ENCODE measurements at regions not wholly inside any gene's neighbourhood (a gene's known extent, or its start where the extent isn't known, plus 50 kb on each side); places are given as distances from the start of the nearest gene placed in this dataset.
A peak's percentile ranks its signal among the peaks of the same experiment; 100 is the strongest.

GRCh38 chr5:56581426-56581825 lies 233.9 kb upstream of the MAP3K1 start:
- no peaks in the 10 kb centered on the region for H3K36me3 ChIP-seq
- no peaks in the 10 kb centered on the region for H3K27me3 ChIP-seq (replicated peaks)
- no peak overlapping the region for H3K27ac ChIP-seq
- no peaks in the 10 kb centered on the region for H3K9me3 ChIP-seq (replicated peaks)
- no peak overlapping the region for H3K4me3 ChIP-seq
- no peak for DNase-seq (ENCODE audit: low read depth in 1 of 2, low spot score in 2 of 2)
- H3K4me1 ChIP-seq (replicated peaks) = no peaks in the 10 kb centered on the region

- H3K4me1 ChIP-seq (replicated peaks) = no peaks in the 10 kb centered on the region
- H3K27ac ChIP-seq = no peak overlapping the region
- H3K4me3 ChIP-seq = no peak overlapping the region
- H3K36me3 ChIP-seq = no peaks in the 10 kb centered on the region
- no peaks in the 10 kb centered on the region for H3K9me3 ChIP-seq (replicated peaks)
- no peaks in the 10 kb centered on the region for H3K27me3 ChIP-seq (replicated peaks)
- DNase-seq (ENCODE audit: low read depth in 1 of 2, low spot score in 2 of 2) = no peak
These were observed 234.5 kb upstream of the MAP3K1 start for GRCh38 chr5:56580864-56581263.

- DNase-seq (ENCODE audit: low read depth in 1 of 2, low spot score in 2 of 2) = no peak
- Histone ChIP-seq H3K27ac (no peak overlapping the region), H3K27me3 (replicated peaks) (no peaks in the 10 kb centered on the region), H3K36me3 (no peaks in the 10 kb centered on the region), H3K9me3 (replicated peaks) (no peaks in the 10 kb centered on the region), H3K4me1 (replicated peaks) (no peaks in the 10 kb centered on the region), H3K4me3 (no peak overlapping the region)
These were observed 239.5 kb upstream of the MAP3K1 start for GRCh38 chr5:56575821-56576220.

DNA sequence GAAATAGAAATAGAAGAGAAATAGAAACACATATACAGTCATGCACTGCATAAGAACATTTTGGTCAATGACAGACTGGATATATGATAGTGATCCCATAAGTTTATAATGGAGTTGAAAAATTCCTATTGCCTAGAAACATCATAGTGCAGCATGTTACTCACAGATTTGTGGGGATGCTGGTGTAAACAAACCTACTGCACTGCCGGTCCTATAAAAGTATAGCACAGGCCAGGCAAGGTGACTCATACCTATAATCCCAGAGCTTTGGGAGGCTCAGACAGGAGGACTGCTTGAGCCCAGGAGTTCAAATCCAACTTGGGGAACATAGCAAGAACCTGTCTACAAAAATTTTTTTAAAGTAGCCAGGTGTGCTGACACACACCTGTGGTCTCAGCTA lies 240.6 kb upstream of the MAP3K1 start:
- no peak overlapping the region for H3K4me3 ChIP-seq
- H3K27me3 ChIP-seq (replicated peaks) = no peaks in the 10 kb centered on the region
- no peaks in the 10 kb centered on the region for H3K9me3 ChIP-seq (replicated peaks)
- H3K36me3 ChIP-seq = no peaks in the 10 kb centered on the region
- H3K27ac ChIP-seq = no peak overlapping the region
- H3K4me1 ChIP-seq (replicated peaks) = peaks cover 2% of the 10 kb centered on the region
- DNase-seq (ENCODE audit: low read depth in 1 of 2, low spot score in 2 of 2) = no peak

GRCh38 chr5:56569566-56569965 lies 245.8 kb upstream of the MAP3K1 start:
- H3K27ac ChIP-seq = peak overlapping the region; percentile 14; the same call in 1 of the 2 replicates

GRCh38 chr5:56569076-56569475 lies 246.3 kb upstream of the MAP3K1 start:
- H3K9me3 ChIP-seq (replicated peaks) = no peaks in the 10 kb centered on the region
- H3K27ac ChIP-seq = peak overlapping the region; percentile 14; the same call in 1 of the 2 replicates
- no peak overlapping the region for H3K4me3 ChIP-seq
- H3K27me3 ChIP-seq (replicated peaks) = no peaks in the 10 kb centered on the region
- DNase-seq (ENCODE audit: low read depth in 1 of 2, low spot score in 2 of 2) = peak in 1 of 2 experiments; percentile 14
- no peaks in the 10 kb centered on the region for H3K36me3 ChIP-seq
- peaks cover 24% of the 10 kb centered on the region for H3K4me1 ChIP-seq (replicated peaks)

More at GRCh38 chr5:56569566-56569965, 245.8 kb upstream of the MAP3K1 start:
- H3K4me1 ChIP-seq (replicated peaks) = peaks cover 19% of the 10 kb centered on the region
- no peaks in the 10 kb centered on the region for H3K27me3 ChIP-seq (replicated peaks)
- H3K9me3 ChIP-seq (replicated peaks) = no peaks in the 10 kb centered on the region
- DNase-seq (ENCODE audit: low read depth in 1 of 2, low spot score in 2 of 2) = peak in 1 of 2 experiments; percentile 45
- no peak overlapping the region for H3K4me3 ChIP-seq
- no peaks in the 10 kb centered on the region for H3K36me3 ChIP-seq

DNA sequence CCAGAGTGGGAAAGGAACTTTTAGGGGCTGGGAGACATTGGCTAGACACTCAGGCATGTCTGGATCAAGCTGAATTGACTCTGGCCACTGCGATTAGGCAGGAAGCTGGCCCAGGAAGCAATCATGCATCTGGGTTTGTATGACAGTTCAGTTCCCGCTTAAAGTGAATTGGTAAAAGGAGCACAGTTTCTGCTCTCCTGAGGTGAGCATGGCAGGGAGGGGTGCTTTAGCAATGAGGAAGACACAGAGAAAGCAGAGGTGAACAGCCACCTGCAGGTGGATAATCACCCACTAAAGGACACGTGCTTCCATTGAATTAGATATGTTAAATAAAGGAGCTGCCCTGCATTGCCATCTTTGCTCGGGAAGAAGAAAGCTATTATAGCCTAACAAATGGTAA lies 248.1 kb upstream of the MAP3K1 start:
- Histone ChIP-seq H3K9me3 (replicated peaks) (no peaks in the 10 kb centered on the region), H3K4me3 (no peak overlapping the region), H3K27ac (no peak overlapping the region), H3K4me1 (replicated peaks) (peaks cover 24% of the 10 kb centered on the region), H3K27me3 (replicated peaks) (no peaks in the 10 kb centered on the region), H3K36me3 (no peaks in the 10 kb centered on the region)
- DNase-seq (ENCODE audit: low read depth in 1 of 2, low spot score in 2 of 2) = no peak

- H3K4me3 ChIP-seq = no peak overlapping the region
These were observed 248.7 kb upstream of the MAP3K1 start for GRCh38 chr5:56566374-56567249.

DNA sequence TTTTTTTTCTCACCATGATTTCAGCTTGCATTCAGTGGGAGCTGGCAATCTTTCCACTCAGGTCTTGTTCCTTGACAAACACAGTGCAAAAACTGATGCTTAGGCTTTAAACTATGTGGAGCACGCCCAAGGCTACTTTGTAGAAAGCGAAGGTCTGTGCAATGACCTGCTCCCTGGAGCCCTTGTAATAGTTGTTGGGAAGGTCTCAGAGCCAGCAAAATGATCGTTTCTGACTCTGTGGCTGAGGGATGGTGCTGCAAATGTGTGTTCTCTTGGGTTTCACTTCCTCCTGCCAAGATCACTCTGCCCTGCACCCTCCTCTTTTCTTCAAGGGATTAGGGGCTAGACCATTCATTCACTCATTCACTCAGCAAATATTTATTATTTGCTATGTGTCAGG lies 249.7 kb upstream of the MAP3K1 start:
- no peak for DNase-seq (ENCODE audit: low read depth in 1 of 2, low spot score in 2 of 2)
- Histone ChIP-seq H3K27me3 (replicated peaks) (no peaks in the 10 kb centered on the region), H3K36me3 (no peaks in the 10 kb centered on the region), H3K4me3 (no peak overlapping the region), H3K4me1 (replicated peaks) (peaks cover 24% of the 10 kb centered on the region), H3K9me3 (replicated peaks) (no peaks in the 10 kb centered on the region), H3K27ac (no peak overlapping the region)

More at GRCh38 chr5:56566374-56567249, 248.7 kb upstream of the MAP3K1 start:
- Histone ChIP-seq H3K27me3 (replicated peaks) (no peaks in the 10 kb centered on the region), H3K9me3 (replicated peaks) (no peaks in the 10 kb centered on the region), H3K36me3 (no peaks in the 10 kb centered on the region), H3K4me1 (replicated peaks) (peaks cover 24% of the 10 kb centered on the region), H3K27ac (no peak overlapping the region)
- DNase-seq (ENCODE audit: low read depth in 1 of 2, low spot score in 2 of 2) = no peak

DNA sequence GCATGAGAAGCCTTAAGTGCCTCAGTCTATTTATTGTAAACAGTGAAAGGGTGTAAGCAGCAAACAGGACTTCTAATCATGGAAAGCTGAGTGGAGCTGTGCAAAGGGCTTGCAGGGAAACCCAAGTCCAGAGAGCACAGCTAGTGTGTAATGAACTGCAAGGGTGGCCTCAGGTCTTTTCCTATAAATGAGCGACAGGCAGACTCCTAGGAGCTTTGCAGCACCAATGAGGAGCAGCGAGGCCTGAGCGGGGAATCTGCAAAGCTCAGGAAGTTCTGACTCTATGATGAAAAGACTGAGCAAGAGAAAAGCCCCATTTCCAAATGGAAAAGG lies 250.1 kb upstream of the MAP3K1 start:
- Histone ChIP-seq H3K4me1 (replicated peaks) (peaks cover 24% of the 10 kb centered on the region), H3K27me3 (replicated peaks) (no peaks in the 10 kb centered on the region), H3K27ac (no peak overlapping the region), H3K4me3 (no peak overlapping the region), H3K36me3 (no peaks in the 10 kb centered on the region), H3K9me3 (replicated peaks) (no peaks in the 10 kb centered on the region)
- no peak for DNase-seq (ENCODE audit: low read depth in 1 of 2, low spot score in 2 of 2)

- H3K27ac ChIP-seq = no peak overlapping the region
- DNase-seq (ENCODE audit: low read depth in 1 of 2, low spot score in 2 of 2) = peak in 1 of 2 experiments; percentile 16
These were observed 250.6 kb upstream of the MAP3K1 start for GRCh38 chr5:56564541-56565282.

GRCh38 chr5:56561455-56561854 lies 253.9 kb upstream of the MAP3K1 start:
- Histone ChIP-seq H3K4me3 (no peak overlapping the region), H3K4me1 (replicated peaks) (peaks cover 31% of the 10 kb centered on the region), H3K27me3 (replicated peaks) (no peaks in the 10 kb centered on the region), H3K9me3 (replicated peaks) (no peaks in the 10 kb centered on the region), H3K27ac (no peak overlapping the region), H3K36me3 (no peaks in the 10 kb centered on the region)
- DNase-seq (ENCODE audit: low read depth in 1 of 2, low spot score in 2 of 2) = no peak

More at GRCh38 chr5:56564541-56565282, 250.6 kb upstream of the MAP3K1 start:
- no peak overlapping the region for H3K4me3 ChIP-seq
- H3K36me3 ChIP-seq = no peaks in the 10 kb centered on the region
- no peaks in the 10 kb centered on the region for H3K9me3 ChIP-seq (replicated peaks)
- no peaks in the 10 kb centered on the region for H3K27me3 ChIP-seq (replicated peaks)
- peaks cover 21% of the 10 kb centered on the region for H3K4me1 ChIP-seq (replicated peaks)

- Histone ChIP-seq H3K9me3 (replicated peaks) (no peaks in the 10 kb centered on the region), H3K4me1 (replicated peaks) (peaks cover 19% of the 10 kb centered on the region), H3K4me3 (no peak overlapping the region), H3K27ac (peak overlapping the region; percentile 45), H3K27me3 (replicated peaks) (no peaks in the 10 kb centered on the region), H3K36me3 (no peaks in the 10 kb centered on the region)
- DNase-seq (ENCODE audit: low read depth in 1 of 2, low spot score in 2 of 2) = peak in 1 of 2 experiments; percentile 55
These were observed 257.1 kb upstream of the MAP3K1 start for GRCh38 chr5:56558131-56558745.

GRCh38 chr5:56557198-56557597 lies 258.2 kb upstream of the MAP3K1 start:
- H3K36me3 ChIP-seq = no peaks in the 10 kb centered on the region
- no peak overlapping the region for H3K27ac ChIP-seq
- no peaks in the 10 kb centered on the region for H3K9me3 ChIP-seq (replicated peaks)
- peak in 1 of 2 experiments; percentile 5 for DNase-seq (ENCODE audit: low read depth in 1 of 2, low spot score in 2 of 2)
- H3K27me3 ChIP-seq (replicated peaks) = no peaks in the 10 kb centered on the region
- peaks cover 19% of the 10 kb centered on the region for H3K4me1 ChIP-seq (replicated peaks)
- no peak overlapping the region for H3K4me3 ChIP-seq
